SHP77 treated with DMSO at 0.1 percent for 48 hours (cell line): ENCODE measurements at regions not wholly inside any gene's neighbourhood (a gene's known extent, or its start where the extent isn't known, plus 50 kb on each side); places are given as distances from the start of the nearest gene placed in this dataset.
"Not testable (repeated sequence)": the region's sequence is repeated elsewhere in the genome, so short reads cannot be mapped to it uniquely, and the experiment has no call there.

Experiments
- DNase-seq: peaks from one replicate; lab custom pipeline; 2025; lab: John Stamatoyannopoulos, UW

DNA sequence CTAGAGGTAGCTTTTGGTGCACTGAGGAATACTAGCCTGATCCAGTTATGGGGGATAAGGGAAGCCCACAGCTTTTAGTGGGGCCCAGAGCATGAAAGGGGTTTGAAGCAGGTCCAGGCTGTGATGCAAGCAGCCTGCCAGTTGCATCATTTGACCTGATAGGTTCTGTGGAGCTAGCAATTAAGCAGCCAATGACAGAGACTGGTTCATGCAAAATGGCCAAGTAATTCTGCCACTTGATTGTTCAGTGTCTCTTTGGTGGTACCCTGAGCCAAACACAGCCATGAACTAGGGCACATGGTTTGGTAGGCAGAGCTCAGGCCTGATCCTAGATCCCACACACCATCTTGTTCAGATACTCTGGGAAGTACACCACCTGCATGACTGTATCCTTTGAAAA is 91.0 kb upstream of the PRR23C start:
- DNase-seq = no peak

DNA sequence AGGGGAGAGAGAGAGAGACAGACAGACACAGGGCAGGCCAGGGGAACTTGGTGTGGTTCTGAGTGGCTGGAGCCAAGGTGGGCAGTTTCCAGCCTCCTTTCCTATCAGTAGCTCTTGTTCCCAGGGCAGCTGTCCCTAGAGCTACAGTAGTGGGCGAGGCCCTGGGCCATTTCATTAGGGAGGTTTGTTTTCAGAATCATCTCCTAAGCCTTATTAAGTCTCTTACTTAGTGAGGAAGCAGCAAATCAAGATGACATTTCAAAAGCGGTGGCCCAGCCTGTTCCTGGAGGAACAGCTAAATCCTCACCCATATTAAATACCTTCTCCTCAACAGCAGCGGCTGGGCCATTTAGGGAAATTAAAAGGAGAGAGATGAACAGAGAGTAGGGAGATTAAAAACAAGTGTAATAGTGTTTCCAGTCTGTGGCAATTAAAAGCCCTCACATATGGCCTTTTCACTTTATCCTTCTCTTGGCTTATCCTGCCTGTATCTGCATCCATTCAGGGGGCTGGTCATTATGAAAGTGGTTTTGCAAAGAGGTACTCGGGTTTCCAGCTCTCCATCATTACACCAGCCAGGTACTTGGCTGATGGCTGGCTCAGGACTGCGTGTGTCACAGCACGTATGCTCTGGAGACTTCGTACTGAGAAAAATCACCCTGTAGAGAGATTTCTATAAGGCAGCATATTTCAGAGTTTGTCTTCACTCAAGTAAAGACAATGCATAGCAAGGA is 91.9 kb upstream of the PRR23C start:
- no peak for DNase-seq

DNA sequence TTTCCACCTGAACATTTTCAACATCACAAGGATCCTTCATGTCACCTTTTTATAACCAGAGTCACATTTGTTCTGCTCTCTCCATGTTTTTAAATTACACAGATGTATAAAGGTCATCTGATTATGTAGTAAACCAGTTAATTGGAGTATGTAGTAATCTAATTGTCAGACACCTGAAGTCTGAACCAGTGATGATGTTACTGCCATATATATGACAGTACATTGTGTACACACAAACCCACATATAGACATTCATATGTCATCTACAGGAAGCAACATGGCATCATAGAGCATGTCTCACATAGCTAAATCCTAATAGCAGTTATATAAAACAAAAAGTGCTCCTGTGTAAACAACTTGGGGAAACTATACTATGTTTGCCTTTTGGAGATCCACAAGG is 95.9 kb upstream of the PRR23C start:
- DNase-seq = no peak

DNA sequence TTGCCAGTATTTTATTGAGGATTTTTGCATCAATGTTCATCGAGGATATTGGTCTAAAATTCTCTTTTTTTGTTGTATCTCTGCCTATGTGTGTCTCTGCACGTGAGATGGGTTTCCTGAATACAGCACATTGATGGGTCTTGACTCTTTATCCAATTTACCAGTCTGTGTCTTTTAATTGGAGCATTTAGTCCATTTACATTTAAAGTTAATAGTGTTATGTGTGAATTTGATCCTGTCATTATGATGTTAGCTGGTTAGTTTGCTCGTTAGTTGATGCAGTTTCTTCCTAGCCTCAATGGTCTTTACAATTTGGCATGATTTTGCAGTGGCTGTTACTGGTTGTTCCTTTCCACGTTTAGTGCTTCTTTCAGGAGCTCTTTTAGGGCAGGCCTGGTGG is 101.3 kb upstream of the PRR23C start:
- DNase-seq = not testable (repeated sequence)

DNA sequence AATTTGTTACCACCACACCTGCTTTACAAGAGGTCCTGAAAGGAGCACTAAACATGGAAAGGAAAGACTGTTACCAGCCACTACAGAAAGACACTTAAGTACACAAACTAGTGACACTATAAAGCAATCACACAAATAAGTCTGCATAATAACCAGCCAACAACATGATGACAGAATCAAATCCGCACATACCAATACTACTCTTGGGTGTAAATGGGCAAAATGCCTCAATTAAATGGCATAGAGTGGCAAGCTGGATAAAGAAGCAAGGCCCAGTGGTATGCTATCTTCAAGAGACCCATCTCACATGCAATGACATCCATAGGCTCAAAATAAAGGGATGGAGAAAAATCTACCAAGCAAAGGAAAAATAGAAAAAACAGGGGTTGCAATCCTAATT is 106.8 kb upstream of the PRR23C start:
- no peak for DNase-seq

DNA sequence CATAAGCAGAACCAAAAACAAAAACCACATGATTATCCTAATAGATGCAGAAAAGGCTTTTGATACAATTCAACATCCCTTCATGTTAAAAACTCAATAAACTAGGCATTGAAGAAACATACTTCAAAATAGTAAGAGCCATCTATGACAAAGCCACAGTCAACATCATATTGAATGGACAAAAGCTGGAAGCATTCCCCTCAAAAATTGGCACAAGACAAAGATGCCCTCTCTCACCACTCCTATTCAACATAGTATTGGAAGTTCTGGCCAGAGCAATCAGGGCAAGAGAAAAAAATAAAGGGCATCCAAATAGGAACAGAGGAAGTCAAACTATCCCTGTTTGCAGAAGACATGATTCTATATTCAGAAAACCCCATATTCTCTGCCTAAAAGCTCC is 108.7 kb upstream of the PRR23C start:
- not testable (repeated sequence) for DNase-seq

DNA sequence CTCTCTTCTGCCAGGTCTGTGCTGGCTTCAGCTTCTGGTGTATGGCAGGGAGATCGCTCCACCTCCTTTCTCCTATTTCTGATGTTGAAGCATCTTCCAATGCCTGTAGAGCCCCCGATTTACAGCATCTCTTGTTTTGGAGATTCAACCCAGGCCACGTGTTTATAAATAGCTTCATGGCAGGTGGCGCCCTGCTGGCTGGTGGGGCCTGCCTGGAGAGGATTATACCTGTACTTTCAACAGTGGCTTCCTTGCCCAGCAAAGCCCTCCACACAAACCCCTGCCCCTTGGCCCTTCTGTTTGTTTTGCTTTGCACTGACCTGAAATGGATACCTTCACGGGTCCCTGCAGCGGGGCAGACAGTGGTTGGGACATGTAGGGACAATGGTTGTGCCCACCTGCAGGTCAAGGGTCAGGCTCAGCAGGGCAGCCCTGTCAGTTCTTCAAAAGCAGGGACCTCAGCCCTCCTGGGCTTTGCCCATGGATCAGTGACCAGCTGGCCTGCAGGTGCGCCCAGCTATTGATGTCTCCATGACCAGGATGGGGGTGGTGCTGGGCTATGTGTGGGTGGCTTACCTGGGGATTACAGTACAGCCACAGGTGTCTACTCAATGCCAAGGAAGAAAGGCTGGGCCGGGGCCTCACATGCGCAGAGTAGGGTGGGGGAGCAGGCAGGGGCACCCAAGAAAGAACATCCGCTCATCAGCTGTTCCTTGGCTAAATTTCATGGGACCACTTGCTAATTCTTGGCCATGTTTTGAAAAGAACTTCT is 112.7 kb upstream of the PRR23C start:
- no peak for DNase-seq

DNA sequence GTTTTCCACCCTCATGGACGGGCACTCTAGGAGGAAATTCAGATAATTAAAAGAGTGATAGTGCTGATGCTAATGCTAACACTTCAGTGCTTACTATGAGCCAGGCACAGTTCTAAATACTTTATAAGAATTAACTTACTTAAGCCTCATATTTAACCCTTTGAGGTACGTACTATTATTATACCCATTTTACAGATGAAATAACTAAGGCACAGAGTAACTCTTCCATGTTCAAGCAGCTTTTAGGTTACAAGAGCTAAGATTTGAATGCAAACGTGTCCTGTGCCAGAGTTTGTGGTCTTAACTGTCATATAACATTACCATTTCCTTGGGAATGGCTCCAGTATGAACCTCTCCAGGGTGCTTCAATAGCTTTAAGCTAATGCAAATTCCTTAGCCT is 114.7 kb upstream of the PRR23C start:
- no peak for DNase-seq

DNA sequence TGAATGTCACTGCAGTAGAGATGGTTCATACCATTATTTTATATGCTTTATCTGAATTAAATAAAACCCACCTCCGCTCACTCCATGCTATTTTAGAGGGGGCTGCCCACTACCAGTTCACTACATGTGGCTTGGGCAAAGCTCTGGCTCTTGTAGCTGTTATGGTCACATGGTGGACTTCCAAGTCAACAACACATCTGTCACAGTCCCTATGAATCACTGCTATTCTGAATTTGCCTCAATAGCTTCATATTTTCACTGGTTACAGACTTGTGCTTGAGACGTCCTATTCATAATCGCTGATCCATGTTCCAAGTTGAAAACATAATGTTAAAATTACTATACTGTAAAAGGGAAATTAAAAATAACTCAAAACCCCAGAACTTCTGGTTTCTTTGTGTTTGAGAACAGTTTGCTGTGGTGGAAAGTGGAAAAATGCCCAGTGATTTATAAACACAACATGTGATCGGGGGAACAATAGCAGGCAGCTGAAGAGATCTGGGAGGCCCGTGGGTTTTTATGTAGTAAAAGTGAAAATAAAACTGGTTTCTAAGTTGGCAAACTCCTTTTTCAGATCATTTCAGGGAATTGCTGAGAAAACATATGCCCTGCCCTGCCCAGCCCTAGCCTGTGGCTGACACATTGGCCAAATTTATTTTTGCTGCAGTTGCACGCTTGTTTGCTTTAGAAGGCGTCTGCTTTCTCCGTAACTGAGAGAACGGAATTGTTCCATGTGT is 128.8 kb upstream of the PRR23C start:
- DNase-seq = no peak

DNA sequence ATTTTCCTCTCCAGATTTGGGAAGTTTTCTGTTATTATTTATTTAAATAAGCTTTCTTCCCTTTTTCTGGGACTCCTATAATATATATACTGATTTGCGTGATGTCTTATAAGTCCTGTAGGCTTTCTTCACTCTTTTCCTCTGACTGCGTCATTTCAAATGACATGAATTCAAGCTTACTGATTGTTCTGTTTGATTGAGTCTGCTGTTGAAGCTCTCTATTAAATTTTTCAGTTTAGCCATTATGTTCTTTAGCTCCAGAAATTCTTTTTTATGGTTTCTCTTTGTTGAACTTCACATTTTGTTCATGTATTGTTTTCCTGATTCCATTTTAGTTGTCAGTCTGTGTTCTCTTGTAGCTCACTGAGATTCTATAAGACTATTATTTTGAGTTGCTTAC is 135.8 kb upstream of the PRR23C start:
- DNase-seq = no peak

DNA sequence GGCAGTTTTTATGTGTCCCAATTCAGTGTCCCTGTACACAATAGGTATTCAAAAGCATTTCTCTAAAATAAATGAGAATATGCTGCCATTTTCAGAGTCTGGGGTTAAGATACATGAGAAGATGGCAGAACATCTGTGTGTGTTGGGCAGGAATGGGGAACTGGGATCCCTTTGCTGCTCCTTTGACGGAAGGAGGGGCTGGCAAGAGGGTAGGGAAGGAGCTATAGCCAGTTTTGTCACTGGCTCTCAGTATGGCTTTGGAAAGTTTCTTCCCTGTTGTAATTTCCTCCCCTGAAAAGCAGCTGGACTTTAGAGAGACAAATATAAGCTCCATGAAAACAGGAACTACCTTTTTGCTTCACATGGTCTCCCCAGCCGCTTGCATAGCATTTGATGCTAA is 137.5 kb upstream of the PRR23C start:
- DNase-seq = no peak

DNA sequence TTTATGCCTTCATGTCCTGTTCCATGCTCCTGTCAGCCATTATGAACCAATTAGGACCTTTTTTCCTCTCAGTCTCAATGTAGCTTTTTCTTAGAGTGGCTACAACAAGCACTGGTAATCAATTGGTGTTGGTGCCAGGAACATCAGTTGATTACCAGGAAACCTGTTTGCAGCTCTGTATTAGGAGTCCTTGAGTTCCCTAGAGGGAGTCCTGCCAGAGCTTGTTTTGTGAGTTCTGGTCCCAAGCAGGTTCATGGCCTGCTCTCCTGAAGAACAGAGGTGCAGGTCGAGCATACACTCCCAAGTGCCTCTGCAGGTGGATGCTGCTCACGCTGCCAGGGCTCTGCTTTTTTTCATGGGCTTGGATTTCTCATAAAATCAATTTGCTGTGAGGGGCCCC is 137.9 kb upstream of the PRR23C start:
- DNase-seq = no peak

DNA sequence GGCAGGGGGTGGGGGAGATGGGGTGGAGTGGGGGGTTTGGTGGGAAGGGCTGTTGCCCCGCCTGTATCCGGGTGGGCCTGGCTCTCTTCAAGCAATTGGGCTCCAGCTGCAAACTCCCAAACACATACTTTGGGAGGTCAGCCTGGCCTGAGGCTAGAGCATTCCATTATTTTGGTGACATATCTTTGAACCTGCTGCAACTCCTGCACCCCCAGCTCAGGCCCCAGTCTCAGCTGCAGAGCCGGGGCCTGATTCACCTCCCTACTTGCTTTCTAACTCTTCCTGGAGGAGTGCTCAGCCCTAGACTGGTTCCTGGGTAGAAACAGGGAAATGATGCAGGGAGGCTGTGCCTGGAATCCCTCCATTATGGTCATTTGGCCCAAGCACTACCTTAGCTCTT is 140.8 kb upstream of the PRR23C start:
- no peak for DNase-seq

DNA sequence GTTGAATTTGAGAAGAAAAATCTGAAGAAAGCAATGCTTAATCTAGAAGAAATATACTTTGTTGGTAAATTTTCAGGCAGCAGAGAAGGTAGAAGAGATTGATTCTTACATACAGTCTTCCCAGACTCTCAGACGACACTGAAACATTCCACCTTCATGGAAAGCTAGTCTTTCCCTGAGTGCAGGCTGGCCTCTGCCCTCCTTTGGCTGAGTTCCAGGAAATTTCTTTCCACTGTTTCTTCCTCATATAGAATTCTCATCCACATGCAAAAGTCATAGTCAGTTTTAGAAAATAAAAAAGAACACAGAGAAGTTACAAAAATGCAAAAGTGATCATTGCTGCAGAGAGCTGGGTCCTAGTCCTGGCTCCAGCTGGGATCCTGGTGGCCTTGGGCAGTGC is 142.5 kb upstream of the PRR23C start:
- DNase-seq = no peak

DNA sequence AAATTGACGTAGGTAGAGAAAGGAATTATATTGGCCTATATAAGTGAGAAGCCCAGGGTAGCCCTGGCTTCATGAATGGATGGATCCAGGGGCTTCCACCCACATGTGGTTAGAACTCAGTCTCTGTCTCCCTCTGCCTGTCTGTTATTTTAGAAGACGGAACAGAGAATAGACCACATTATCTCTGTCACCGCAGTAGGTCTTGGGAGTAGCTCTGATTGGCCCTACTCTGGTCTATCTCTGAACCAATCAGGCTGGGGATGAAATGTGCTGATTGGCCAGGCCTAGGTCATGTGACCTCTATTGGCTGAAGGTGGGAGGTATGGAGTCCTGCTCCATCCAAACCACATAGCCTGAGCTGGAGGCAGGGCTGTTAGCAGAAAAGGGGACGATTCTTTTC is 143.0 kb upstream of the PRR23C start:
- no peak for DNase-seq

DNA sequence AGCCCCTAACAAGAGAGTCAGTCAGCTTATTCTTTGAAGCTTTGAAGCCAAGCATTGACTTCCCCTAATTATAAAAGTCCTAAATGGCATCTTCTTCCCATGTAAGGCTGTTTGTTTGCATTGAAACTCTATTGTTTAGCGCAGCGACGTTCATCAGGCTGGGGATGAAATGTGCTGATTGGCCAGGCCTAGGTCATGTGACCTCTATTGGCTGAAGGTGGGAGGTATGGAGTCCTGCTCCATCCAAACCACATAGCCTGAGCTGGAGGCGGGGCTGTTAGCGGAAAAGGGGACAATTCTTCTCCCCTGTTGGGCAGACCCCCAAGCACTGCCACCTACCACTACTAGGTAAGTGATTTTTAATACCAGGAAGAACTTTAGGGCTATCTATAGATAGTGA is 145.3 kb upstream of the PRR23C start:
- DNase-seq = no peak

DNA sequence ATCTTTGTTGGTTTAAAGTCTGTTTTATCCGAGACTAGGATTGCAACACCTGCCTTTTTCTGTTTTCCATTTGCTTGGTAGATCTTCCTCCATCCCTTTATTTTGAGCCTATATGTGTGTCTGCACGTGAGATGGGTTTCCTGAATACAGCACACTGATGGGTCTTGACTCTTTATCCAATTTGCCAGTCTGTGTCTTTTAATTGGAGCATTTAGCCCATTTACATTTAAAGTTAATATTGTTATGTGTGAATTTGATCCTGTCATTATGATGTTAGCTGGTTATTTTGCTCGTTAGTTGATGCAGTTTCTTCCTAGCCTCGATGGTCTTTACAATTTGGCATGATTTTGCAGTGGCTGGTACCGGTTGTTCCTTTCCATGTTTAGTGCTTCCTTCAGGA is 149.4 kb upstream of the MRPS22 start:
- not testable (repeated sequence) for DNase-seq

DNA sequence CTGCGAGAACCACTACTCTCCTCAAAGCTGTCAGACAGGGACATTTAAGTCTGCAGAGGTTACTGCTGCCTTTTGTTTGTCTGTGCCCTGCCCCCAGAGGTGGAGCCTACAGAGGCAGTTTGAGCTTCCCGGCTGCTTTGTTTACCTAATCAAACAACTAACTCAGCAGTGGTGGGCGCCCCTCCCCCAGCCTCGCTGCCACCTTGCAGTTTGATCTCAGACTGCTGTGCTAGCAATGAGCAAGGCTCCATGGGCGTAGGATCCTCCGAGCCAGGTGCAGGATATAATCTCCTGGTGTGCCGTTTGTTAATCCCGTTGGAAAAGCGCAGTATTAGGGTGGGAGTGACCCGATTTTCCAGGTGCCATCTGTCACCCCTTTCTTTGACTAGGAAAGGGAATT is 147.7 kb upstream of the MRPS22 start:
- peak; percentile 3 for DNase-seq

DNA sequence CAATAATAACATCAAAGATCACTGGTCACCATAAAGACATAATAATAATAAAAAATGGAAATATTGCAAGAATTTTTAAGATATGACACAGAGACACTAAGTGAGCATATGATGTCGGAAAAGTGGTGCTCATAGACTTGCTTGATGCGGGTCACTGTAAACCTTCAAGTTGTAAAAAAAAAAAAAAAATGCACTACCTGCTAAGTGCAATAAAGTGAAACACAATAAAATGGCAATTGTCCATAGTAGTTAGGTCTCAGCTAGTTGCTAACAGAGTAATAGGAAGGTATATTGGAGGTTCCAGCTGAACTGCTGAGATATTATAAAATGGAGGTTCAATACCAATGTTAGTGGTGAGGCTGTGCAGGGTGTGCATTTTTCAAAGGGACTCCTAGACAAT is 146.6 kb upstream of the MRPS22 start:
- DNase-seq = no peak

DNA sequence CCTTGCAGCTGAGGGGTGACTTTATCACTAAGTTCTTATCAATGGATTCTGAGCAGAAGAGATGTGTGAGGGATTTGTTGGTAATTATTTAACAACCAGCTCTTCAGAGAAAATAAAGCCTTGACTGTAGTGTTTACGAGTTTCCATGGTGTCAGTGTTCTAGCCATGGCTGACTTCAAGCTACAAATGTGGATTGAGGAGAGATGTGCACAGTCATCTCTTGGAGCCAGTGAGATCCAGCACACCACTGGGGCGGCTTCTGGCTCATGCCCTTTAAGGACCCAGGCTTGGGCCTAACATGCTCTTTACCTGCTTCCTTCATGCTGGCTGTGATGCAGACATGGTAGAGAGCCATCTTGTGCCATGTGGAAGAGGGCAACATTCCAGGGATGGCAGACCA is 145.6 kb upstream of the MRPS22 start:
- no peak for DNase-seq

DNA sequence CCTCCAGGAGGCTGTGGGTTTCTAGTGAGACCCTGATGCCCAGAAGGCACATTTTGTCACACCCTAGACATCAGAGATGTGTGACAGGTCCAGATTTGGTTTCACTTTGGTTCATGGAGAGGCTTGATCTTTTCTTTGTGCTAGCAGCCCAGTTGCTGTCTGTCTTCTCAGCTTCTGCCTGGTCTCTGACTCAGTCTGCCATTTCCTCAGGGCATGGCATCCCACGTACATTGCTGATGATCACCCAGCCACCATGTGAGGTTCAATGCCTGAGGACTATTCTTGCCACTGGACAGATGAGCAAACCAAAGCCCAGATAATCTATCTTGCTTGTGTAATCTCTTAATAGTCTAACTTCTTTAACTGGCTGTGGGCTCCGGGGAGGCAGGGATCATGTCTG is 144.9 kb upstream of the MRPS22 start:
- DNase-seq = no peak

DNA sequence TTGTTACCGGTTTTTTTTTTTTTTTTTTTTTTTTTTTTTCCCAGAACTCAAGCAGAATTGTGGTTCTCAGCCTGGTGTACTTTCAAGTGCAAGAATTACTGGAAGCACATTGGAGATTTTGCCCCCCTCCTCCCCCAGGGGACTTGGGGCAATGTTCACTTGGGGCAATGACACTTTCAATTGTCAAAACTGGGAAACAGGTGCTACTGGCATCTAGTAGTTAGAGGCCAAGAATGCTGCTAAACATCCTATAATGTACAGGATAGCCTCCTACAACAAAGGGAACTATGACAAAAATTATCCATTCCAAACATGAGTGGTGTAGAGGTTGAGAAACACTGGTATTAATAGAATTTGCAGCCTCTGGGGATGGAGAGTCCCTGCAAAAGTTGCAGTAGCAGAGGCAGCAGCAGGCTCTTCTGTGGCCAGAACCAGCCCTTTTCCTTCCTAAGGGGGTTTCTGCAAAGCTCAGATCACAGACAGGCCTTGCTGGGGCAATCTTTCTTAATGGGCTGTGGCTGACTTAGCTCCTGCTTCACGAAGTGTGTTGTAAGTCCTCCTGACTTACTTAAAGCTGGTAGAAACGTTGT is 144.3 kb upstream of the MRPS22 start:
- DNase-seq = no peak
